ENCODE measurements at regions not wholly inside any gene's neighbourhood (a gene's known extent, or its start where the extent isn't known, plus 50 kb on each side); places are given as distances from the start of the nearest gene placed in this dataset.
A peak's percentile ranks its signal among the peaks of the same experiment; 100 is the strongest.

DNA sequence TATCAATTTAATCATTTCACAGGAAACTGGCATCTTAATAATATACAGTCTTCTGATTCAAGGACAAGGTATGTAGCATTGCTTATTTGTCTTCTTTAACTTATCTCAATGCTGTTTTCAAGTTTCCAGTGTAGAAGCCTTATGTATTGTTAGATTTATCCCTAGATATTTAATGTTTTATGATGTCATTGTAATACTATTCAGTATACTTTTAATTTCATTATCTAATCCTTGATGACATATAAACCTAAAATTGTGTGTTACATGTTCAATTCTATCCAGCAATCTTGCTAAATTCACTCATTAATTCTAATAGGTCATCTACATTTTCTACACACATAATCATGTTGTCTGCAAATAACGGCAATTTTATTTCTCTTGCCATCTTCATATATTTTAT lies 126.3 kb upstream of the SEC61G start:
- Mint-ChIP-seq H3K27me3 (ENCODE audit: insufficient read depth, low read depth) (no peaks in the 10 kb centered on the region), H3K36me3 (no peaks in the 10 kb centered on the region), H3K9me3 (no peaks in the 10 kb centered on the region), H3K27ac (no peak overlapping the region), H3K4me3 (no peak overlapping the region), H3K4me1 (peaks cover 16% of the 10 kb centered on the region)
- Histone ChIP-seq H3K27ac (no peak overlapping the region), H2AFZ (replicated peaks) (no peak overlapping the region), H3K4me2 (no peak overlapping the region), H3K79me2 (ENCODE audit: low read depth) (no peaks in the 10 kb centered on the region), H3F3A (ENCODE audit: low read depth) (no peaks in the 10 kb centered on the region), H3K9me3 (ENCODE audit: low read depth) (no peaks in the 10 kb centered on the region), H3K9ac (no peak overlapping the region), H3K27me3 (peaks cover 21% of the 10 kb centered on the region), H3K36me3 (no peaks in the 10 kb centered on the region), H3K4me1 (no peaks in the 10 kb centered on the region), H3K4me3 (no peak overlapping the region), H4K20me1 (ENCODE audit: low read depth) (no peaks in the 10 kb centered on the region)
- TF ChIP-seq CTCF (IDR thresholded peaks at IDR 0.05) (no peak), EZH2 (IDR thresholded peaks at IDR 0.05) (no peak), EZH2phosphoT487 (IDR thresholded peaks at IDR 0.05) (no peak)
- no peak for DNase-seq (ENCODE audit: low spot score)

DNA sequence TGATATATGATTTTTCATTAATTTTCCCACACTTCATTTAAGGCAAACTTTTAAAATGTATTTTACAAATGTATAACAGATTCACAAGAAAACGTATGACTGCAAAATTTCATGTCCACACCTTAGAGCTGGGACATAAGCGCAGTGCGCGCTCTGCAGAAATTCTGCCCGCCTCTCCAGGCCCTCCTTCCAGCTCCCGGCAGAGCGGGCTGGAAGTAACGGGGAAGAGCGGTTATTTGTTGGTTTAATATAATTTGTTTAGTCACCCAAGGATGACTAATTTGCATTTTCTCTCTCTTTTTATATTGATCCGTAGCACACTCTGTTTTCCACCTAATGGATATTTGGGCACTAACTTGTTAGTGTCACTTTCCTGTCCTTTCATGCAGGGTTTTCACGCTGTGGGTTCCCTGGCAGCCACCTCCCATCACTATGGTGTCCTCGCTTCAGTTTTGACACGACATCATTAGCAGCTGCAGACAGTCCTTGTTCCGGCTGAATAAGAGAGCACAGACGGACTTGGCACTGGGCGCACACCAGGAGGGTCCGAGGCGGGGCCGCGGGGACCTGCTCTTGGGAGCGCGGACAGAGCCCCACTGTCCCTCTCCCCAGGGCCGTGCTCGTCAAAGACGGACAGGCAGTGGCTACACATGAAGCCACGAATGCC lies 129.2 kb upstream of the SEC61G start:
- H3K27me3 Mint-ChIP-seq (ENCODE audit: insufficient read depth, low read depth): no peaks in the 10 kb centered on the region
- Histone ChIP-seq H3K4me1 (no peaks in the 10 kb centered on the region), H3K4me2 (peak overlapping the region; percentile 71), H3F3A (ENCODE audit: low read depth) (no peaks in the 10 kb centered on the region), H3K36me3 (no peaks in the 10 kb centered on the region), H4K20me1 (ENCODE audit: low read depth) (no peaks in the 10 kb centered on the region), H2AFZ (replicated peaks) (no peak overlapping the region), H3K9me3 (ENCODE audit: low read depth) (no peaks in the 10 kb centered on the region), H3K27me3 (peaks cover 21% of the 10 kb centered on the region), H3K9ac (no peak overlapping the region), H3K79me2 (ENCODE audit: low read depth) (no peaks in the 10 kb centered on the region), H3K4me3 (peak overlapping the region; percentile 35), H3K27ac (no peak overlapping the region)
- H3K4me3 Mint-ChIP-seq: peak overlapping the region; percentile 81
- TF ChIP-seq EZH2 (IDR thresholded peaks at IDR 0.05) (no peak), EZH2phosphoT487 (IDR thresholded peaks at IDR 0.05) (peak; percentile 33), CTCF (IDR thresholded peaks at IDR 0.05) (no peak)
- peak; percentile 35 for DNase-seq (ENCODE audit: low spot score)
- no peak overlapping the region for H3K27ac Mint-ChIP-seq
- no peaks in the 10 kb centered on the region for H3K9me3 Mint-ChIP-seq
- peaks cover 16% of the 10 kb centered on the region for H3K4me1 Mint-ChIP-seq
- H3K36me3 Mint-ChIP-seq: no peaks in the 10 kb centered on the region

GRCh38 chr7:54888734-54889082 lies 129.7 kb upstream of the SEC61G start:
- Mint-ChIP-seq H3K27ac (no peak overlapping the region), H3K36me3 (no peaks in the 10 kb centered on the region), H3K27me3 (ENCODE audit: insufficient read depth, low read depth) (no peaks in the 10 kb centered on the region), H3K4me1 (peaks cover 20% of the 10 kb centered on the region), H3K9me3 (no peaks in the 10 kb centered on the region), H3K4me3 (peak overlapping the region; percentile 81)
- no peaks in the 10 kb centered on the region for H3K4me1 ChIP-seq
- peak overlapping the region; percentile 71 for H3K4me2 ChIP-seq
- H3K27me3 ChIP-seq: peaks cover 21% of the 10 kb centered on the region
- TF ChIP-seq EZH2 (IDR thresholded peaks at IDR 0.05) (peak; percentile 31), CTCF (IDR thresholded peaks at IDR 0.05) (no peak), EZH2phosphoT487 (IDR thresholded peaks at IDR 0.05) (no peak)
- no peak for DNase-seq (ENCODE audit: low spot score)
- no peak overlapping the region for H3K9ac ChIP-seq
- no peaks in the 10 kb centered on the region for H3K9me3 ChIP-seq (ENCODE audit: low read depth)
- H3F3A ChIP-seq (ENCODE audit: low read depth): no peaks in the 10 kb centered on the region
- no peaks in the 10 kb centered on the region for H4K20me1 ChIP-seq (ENCODE audit: low read depth)
- no peaks in the 10 kb centered on the region for H3K79me2 ChIP-seq (ENCODE audit: low read depth)
- no peak overlapping the region for H3K27ac ChIP-seq
- peak overlapping the region; percentile 35 for H3K4me3 ChIP-seq
- no peaks in the 10 kb centered on the region for H3K36me3 ChIP-seq
- H2AFZ ChIP-seq (replicated peaks): no peak overlapping the region

Measured in neural progenitor cell (in vitro differentiated cells).